Astrocyte of the spinal cord (primary cell): ENCODE measurements at regions not wholly inside any gene's neighbourhood (a gene's known extent, or its start where the extent isn't known, plus 50 kb on each side); places are given as distances from the start of the nearest gene placed in this dataset.

Source experiments
- DNase-seq: peaks from one replicate; pipeline ENCODE4 v3.0.0; 2011; ENCODE audit warnings: low read depth, low spot score
- H3K4me3 ChIP-seq: 2 replicates; pipeline ENCODE4 v1.5.1; 2011; ENCODE audit warnings: low read depth, mild to moderate bottlenecking, low read length, moderate library complexity
- CTCF ChIP-seq: IDR thresholded peaks from 2 replicates; pipeline ENCODE4 v1.5.1; 2012; ENCODE audit warnings: low read depth, mild to moderate bottlenecking, low read length, inconsistent platforms
- in situ Hi-C: cut with HindIII; loops from 2 replicates; pipeline ENCODE4 v1.10.0; 2017; ENCODE audit warnings: low sequenced_read_pairs

- TF ChIP-seq CTCF, result no peak
- in situ Hi-C loops, result no loop called here
- DNase-seq, result no peak
- no peak overlapping the region for H3K4me3 ChIP-seq
Observed at GRCh38 chr2:167826906-167827305, 420.5 kb downstream of the STK39 start.

- in situ Hi-C loops, result no loop called here
- no peak overlapping the region for H3K4me3 ChIP-seq
- DNase-seq, result peak; percentile 35
- TF ChIP-seq CTCF, result no peak
Observed at GRCh38 chr2:167825664-167826063, 421.7 kb downstream of the STK39 start.

- in situ Hi-C loops, result no loop called here
- TF ChIP-seq CTCF, result no peak
- H3K4me3 ChIP-seq, result no peak overlapping the region
- DNase-seq, result no peak
Observed at GRCh38 chr2:167822690-167823465, 424.5 kb downstream of the STK39 start.

DNA sequence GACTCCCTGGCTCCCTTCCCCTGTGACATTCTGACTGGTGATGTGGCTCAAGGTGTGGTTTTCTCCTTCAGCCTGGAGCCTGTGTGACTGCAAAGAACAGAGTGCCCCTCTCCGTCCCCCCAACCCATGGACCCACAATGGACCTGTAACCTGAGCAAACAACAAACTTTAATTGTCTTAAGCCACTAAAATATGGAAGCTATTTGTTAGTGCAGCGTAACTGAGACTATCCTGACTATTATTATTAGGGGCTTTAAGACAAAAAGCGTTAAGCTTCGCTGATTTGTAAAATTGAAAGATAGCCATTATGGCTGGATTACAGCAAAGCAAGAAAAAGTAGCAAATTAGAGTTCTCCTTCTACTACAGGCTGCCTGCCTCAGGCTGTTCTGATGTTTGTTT is 426.9 kb downstream of the STK39 start:
- no peak for DNase-seq
- no peak overlapping the region for H3K4me3 ChIP-seq
- no peak for TF ChIP-seq CTCF
- in situ Hi-C loops, result no loop called here

DNA sequence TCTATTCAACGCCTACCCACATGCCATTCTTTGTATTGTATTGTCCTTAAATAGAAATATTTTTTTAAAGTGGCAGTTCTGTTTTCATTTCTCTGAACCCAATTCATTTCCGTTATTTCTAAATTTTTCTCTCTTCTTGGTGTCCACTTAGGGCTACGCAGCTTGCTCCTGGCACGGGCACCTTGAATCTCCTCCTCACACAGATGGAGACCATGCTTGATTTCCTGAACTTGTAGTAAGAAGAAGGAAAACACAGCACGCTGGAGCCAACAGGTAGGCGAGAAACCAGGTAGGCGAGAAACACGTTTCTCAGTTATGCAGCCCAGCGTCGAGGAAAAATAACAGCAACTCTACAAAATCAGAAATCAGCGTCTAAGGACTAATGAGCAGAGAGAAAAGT is 428.9 kb downstream of the STK39 start:
- DNase-seq, result no peak
- in situ Hi-C loops, result no loop called here
- TF ChIP-seq CTCF, result no peak
- no peak overlapping the region for H3K4me3 ChIP-seq

- TF ChIP-seq CTCF, result no peak
- DNase-seq, result no peak
- in situ Hi-C loops, result no loop called here
- H3K4me3 ChIP-seq, result no peak overlapping the region
Observed at GRCh38 chr2:167817908-167818307, 429.5 kb downstream of the STK39 start.
